SH-SY5Y (cell line): ENCODE measurements at regions not wholly inside any gene's neighbourhood (a gene's known extent, or its start where the extent isn't known, plus 50 kb on each side); places are given as distances from the start of the nearest gene placed in this dataset.

Experiments used
- GATA2 ChIP-seq: IDR thresholded peaks from 2 replicates; pipeline ENCODE4 v1.6.1; 2011; ENCODE audit warnings: mild to moderate bottlenecking, low read depth, low read length
- GATA3 ChIP-seq: IDR thresholded peaks from 2 replicates; pipeline ENCODE4 v1.6.1; 2011; ENCODE audit warnings: low read depth, mild to moderate bottlenecking, low read length, moderate library complexity

DNA sequence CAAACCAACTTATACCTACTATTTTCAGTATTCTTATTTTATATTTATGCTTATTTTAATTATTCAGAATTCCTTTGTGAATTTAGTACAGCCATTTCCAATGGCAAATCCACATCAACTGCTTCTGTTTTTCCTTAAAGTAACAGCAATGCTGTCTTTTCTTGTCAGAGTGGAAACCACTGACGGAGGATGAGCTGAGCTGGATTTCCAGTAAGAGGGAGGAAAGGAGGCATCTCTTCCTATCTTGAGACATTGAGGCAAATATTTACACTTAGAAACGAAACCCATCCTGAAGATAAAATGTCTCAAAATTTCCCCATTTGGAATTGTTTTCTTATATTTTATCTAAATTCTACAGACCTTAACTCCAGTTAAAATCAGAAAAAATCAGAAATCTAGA lies 66.1 kb upstream of the SLC44A3 start:
- TF ChIP-seq GATA2 (no peak), GATA3 (no peak)
